ENCODE measurements at regions not wholly inside any gene's neighbourhood (a gene's known extent, or its start where the extent isn't known, plus 50 kb on each side); places are given as distances from the start of the nearest gene placed in this dataset.

DNA sequence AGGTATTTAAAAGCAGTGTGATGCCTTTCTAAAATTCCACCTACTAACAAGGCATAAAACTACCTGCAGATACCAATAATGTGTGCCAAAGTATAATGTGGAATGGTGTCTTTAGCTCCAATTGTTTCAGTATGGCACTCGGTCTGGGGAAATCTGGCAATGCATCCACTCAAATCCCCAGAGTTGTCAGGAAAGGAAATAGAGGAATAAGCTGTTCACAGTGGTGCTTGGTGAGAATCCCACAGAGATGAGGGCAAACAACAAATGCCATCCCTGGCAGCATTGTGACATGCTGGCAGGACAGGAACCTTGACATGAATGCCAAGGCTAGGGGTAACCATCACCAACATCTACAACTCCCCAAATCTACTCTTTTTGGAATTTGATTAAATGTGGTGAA lies 240.7 kb downstream of the BARHL2 start:
- H3K4me1 ChIP-seq (ENCODE audit: insufficient read depth, low read length): no peaks in the 10 kb centered on the region
- no peaks in the 10 kb centered on the region for H3K27me3 ChIP-seq (ENCODE audit: insufficient read depth, low read length)
- H3K4ac ChIP-seq (ENCODE audit: low read depth, low read length): no peak overlapping the region
- H3K14ac ChIP-seq (ENCODE audit: insufficient read depth, low read length): no peak overlapping the region
- DNase-seq: no peak
- H3K9me3 Mint-ChIP-seq: no peaks in the 10 kb centered on the region
- H4K8ac ChIP-seq (replicated peaks; ENCODE audit: insufficient read length, low read depth, low read length): no peak overlapping the region
- WGBS (ENCODE audit: extremely low coverage, insufficient read length, low lambda C conversion rate): no CpG with 5 or more reads among the region's 1 CpG
- no peak overlapping the region for H3K4me2 ChIP-seq (ENCODE audit: insufficient read depth, insufficient read length, low read length)
- TF ChIP-seq, protein P1, sequence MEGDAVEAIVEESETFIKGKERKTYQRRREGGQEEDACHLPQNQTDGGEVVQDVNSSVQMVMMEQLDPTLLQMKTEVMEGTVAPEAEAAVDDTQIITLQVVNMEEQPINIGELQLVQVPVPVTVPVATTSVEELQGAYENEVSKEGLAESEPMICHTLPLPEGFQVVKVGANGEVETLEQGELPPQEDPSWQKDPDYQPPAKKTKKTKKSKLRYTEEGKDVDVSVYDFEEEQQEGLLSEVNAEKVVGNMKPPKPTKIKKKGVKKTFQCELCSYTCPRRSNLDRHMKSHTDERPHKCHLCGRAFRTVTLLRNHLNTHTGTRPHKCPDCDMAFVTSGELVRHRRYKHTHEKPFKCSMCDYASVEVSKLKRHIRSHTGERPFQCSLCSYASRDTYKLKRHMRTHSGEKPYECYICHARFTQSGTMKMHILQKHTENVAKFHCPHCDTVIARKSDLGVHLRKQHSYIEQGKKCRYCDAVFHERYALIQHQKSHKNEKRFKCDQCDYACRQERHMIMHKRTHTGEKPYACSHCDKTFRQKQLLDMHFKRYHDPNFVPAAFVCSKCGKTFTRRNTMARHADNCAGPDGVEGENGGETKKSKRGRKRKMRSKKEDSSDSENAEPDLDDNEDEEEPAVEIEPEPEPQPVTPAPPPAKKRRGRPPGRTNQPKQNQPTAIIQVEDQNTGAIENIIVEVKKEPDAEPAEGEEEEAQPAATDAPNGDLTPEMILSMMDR (conservative IDR thresholded peaks at IDR 0.05): no peak
- no peak overlapping the region for H4K91ac ChIP-seq (ENCODE audit: insufficient read length, low read depth, low read length)
- no peak overlapping the region for H3K56ac ChIP-seq (ENCODE audit: insufficient read length, low read depth, low read length)
- H3K27me3 Mint-ChIP-seq (ENCODE audit: low read depth): no peaks in the 10 kb centered on the region
- H2BK12ac ChIP-seq (ENCODE audit: insufficient read length, low read depth, low read length): no peak overlapping the region
- H2BK15ac ChIP-seq (ENCODE audit: low read depth, low read length): no peak overlapping the region
- H4K5ac ChIP-seq (ENCODE audit: insufficient read length, low read depth, low read length): no peak overlapping the region
- no peak overlapping the region for H3K23ac ChIP-seq (ENCODE audit: insufficient read length, low read depth, low read length)
- no peak overlapping the region for H2BK120ac ChIP-seq (ENCODE audit: low read depth, low read length, poor library complexity, severe bottlenecking)
- H3K9me3 ChIP-seq (ENCODE audit: control insufficient read depth, low read depth, low read length): no peaks in the 10 kb centered on the region
- H3K4me1 Mint-ChIP-seq: 0 out of 4 replicates have a peak, but pooled peaks cover 0 to 2% of the 10 kb centered on the region in 2 experiments
- no peak overlapping the region for H3K9ac ChIP-seq (ENCODE audit: extremely low read depth, insufficient read length, low read length)
- no peaks in the 10 kb centered on the region for H3K23me2 ChIP-seq (ENCODE audit: insufficient read length, low read depth, low read length, poor library complexity, severe bottlenecking)
- no peak overlapping the region for H3K18ac ChIP-seq (ENCODE audit: insufficient read length, low read depth, low read length)
- no peak overlapping the region for H2AFZ ChIP-seq (ENCODE audit: low read length)
- H4K20me1 ChIP-seq (ENCODE audit: control insufficient read depth, insufficient read depth, insufficient read length): no peaks in the 10 kb centered on the region
- no peaks in the 10 kb centered on the region for H3K79me1 ChIP-seq (ENCODE audit: insufficient read depth, low read depth, low read length, poor library complexity, severe bottlenecking)
- H2AK5ac ChIP-seq (ENCODE audit: insufficient read length, low read length): no peak overlapping the region
- no peaks in the 10 kb centered on the region for H3K36me3 Mint-ChIP-seq (ENCODE audit: insufficient read depth in 1 of 3, low read depth in 3 of 3)
- no peak overlapping the region for H3K27ac Mint-ChIP-seq
- H2BK20ac ChIP-seq (ENCODE audit: low read depth, low read length, poor library complexity, severe bottlenecking): no peak overlapping the region
- H3T11ph ChIP-seq (ENCODE audit: low read length): no peak overlapping the region
- H2BK5ac ChIP-seq (ENCODE audit: insufficient read length, low read length): no peak overlapping the region
- H3K4me3 Mint-ChIP-seq: no peak overlapping the region
- H3K79me2 ChIP-seq (ENCODE audit: insufficient read depth, low read length): no peaks in the 10 kb centered on the region
- H3K27ac ChIP-seq (ENCODE audit: insufficient read length, low read depth, low read length): no peak overlapping the region
